ENCODE measurements at regions not wholly inside any gene's neighbourhood (a gene's known extent, or its start where the extent isn't known, plus 50 kb on each side); places are given as distances from the start of the nearest gene placed in this dataset.

DNA sequence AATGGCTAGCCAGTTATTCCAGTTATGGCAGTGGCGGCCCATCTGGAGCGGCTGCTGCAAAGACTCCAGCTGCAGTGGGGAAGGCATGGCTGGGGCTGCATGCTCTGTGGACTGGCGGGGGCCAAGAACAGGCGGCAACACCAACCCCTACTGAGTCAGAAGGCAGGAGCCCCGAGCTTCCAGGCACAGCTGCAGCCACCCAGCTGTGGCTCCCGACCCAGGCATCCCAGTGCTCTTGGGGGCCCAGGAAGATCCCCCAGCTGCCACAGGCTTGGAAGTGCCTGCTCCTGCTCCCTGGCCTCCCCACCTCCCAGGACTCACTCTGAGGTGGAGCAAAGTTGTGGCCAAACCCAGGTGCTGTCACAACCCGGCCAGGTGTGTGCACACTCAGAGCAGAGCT, 317.0 kb upstream of the RRP15 start:
- Histone ChIP-seq H3K27me3 (no peaks in the 10 kb centered on the region), H3K4me3 (no peak overlapping the region), H3K27ac (no peak overlapping the region), H3K9me3 (no peaks in the 10 kb centered on the region), H3K36me3 (no peaks in the 10 kb centered on the region), H3K4me1 (no peaks in the 10 kb centered on the region)
- DNase-seq: no peak
- peak; percentile 24 for ATAC-seq
- TF ChIP-seq, protein P1, sequence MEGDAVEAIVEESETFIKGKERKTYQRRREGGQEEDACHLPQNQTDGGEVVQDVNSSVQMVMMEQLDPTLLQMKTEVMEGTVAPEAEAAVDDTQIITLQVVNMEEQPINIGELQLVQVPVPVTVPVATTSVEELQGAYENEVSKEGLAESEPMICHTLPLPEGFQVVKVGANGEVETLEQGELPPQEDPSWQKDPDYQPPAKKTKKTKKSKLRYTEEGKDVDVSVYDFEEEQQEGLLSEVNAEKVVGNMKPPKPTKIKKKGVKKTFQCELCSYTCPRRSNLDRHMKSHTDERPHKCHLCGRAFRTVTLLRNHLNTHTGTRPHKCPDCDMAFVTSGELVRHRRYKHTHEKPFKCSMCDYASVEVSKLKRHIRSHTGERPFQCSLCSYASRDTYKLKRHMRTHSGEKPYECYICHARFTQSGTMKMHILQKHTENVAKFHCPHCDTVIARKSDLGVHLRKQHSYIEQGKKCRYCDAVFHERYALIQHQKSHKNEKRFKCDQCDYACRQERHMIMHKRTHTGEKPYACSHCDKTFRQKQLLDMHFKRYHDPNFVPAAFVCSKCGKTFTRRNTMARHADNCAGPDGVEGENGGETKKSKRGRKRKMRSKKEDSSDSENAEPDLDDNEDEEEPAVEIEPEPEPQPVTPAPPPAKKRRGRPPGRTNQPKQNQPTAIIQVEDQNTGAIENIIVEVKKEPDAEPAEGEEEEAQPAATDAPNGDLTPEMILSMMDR (IDR thresholded peaks at IDR 0.05): no peak
- intact Hi-C loops (cut with DNase I): no loop called here

GRCh38 chr1:217969428-217969827, 315.7 kb upstream of the RRP15 start:
- ATAC-seq: peak; percentile 15
- H3K4me1 ChIP-seq: no peaks in the 10 kb centered on the region
- no peaks in the 10 kb centered on the region for H3K36me3 ChIP-seq
- intact Hi-C loops (cut with DNase I): no loop called here
- no peaks in the 10 kb centered on the region for H3K9me3 ChIP-seq
- TF ChIP-seq, protein P1 (IDR thresholded peaks at IDR 0.05): no peak
- no peak overlapping the region for H3K4me3 ChIP-seq
- no peak overlapping the region for H3K27ac ChIP-seq
- DNase-seq: no peak
- H3K27me3 ChIP-seq: no peaks in the 10 kb centered on the region

DNA sequence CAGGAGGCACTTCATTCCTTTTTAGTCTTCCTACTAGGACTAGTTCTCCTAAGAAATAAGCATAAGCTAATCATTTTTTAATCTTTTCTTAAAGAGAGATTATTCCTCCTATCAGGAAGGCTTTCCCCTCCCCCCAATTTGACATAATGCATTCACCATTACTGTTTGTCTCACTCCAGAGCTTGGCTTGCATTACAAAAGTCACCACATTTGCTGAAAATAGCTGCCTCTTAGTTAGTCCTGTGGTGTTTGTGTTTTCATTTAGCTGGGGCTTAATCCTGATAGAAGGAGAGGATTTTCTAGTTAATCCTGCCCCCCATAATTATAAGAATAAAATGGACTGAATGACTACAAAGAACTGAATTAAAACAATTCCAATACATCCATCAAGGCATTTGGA, 307.1 kb upstream of the RRP15 start:
- H3K36me3 ChIP-seq: no peaks in the 10 kb centered on the region
- TF ChIP-seq, protein P1 (IDR thresholded peaks at IDR 0.05): no peak
- H3K4me3 ChIP-seq: no peak overlapping the region
- H3K27ac ChIP-seq: no peak overlapping the region
- intact Hi-C loops (cut with DNase I): no loop called here
- ATAC-seq: no peak
- no peaks in the 10 kb centered on the region for H3K4me1 ChIP-seq
- H3K27me3 ChIP-seq: no peaks in the 10 kb centered on the region
- DNase-seq: no peak
- H3K9me3 ChIP-seq: no peaks in the 10 kb centered on the region

DNA sequence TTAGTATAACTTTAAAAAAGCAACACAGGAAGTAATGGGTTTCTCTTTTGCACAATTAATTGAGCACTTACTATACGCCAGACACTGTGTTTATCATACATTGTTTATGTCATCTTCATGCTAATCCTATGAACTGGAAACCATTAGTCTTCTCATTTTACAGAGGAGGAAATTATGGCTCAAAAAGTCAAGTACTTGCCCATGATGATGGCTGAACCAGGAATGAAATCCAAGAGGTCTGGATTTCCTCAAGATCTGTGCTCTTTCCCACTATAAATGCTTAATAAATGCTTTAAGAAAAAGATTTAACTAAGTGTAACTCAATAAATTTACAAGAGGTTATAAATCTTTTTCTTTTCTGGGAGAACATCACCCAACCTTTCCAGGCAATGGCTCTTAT, 303.7 kb upstream of the RRP15 start:
- ATAC-seq (no peak), DNase-seq (no peak)
- Histone ChIP-seq H3K27ac (no peak overlapping the region), H3K27me3 (no peaks in the 10 kb centered on the region), H3K9me3 (no peaks in the 10 kb centered on the region), H3K36me3 (no peaks in the 10 kb centered on the region), H3K4me3 (no peak overlapping the region), H3K4me1 (no peaks in the 10 kb centered on the region)
- intact Hi-C loops (cut with DNase I): no loop called here
- TF ChIP-seq, protein P1 (IDR thresholded peaks at IDR 0.05): no peak

GRCh38 chr1:217982331-217983050, 302.6 kb upstream of the RRP15 start:
- ATAC-seq (no peak), DNase-seq (no peak)
- no peaks in the 10 kb centered on the region for H3K36me3 ChIP-seq
- no peaks in the 10 kb centered on the region for H3K27me3 ChIP-seq
- TF ChIP-seq, protein P1 (IDR thresholded peaks at IDR 0.05): no peak
- H3K4me1 ChIP-seq: no peaks in the 10 kb centered on the region
- no peak overlapping the region for H3K27ac ChIP-seq
- H3K4me3 ChIP-seq: no peak overlapping the region
- intact Hi-C loops (cut with DNase I): no loop called here
- H3K9me3 ChIP-seq: no peaks in the 10 kb centered on the region

GRCh38 chr1:217983051-217983375, 302.1 kb upstream of the RRP15 start:
- Histone ChIP-seq H3K4me1 (no peaks in the 10 kb centered on the region), H3K9me3 (no peaks in the 10 kb centered on the region), H3K4me3 (no peak overlapping the region), H3K36me3 (no peaks in the 10 kb centered on the region), H3K27me3 (no peaks in the 10 kb centered on the region), H3K27ac (no peak overlapping the region)
- intact Hi-C loops (cut with DNase I): no loop called here
- no peak for DNase-seq
- TF ChIP-seq, protein P1 (IDR thresholded peaks at IDR 0.05): no peak
- no peak for ATAC-seq

Measured in upper lobe of right lung (tissue), 1 donor.